HEK293 (cell line): ENCODE measurements at regions not wholly inside any gene's neighbourhood (a gene's known extent, or its start where the extent isn't known, plus 50 kb on each side); places are given as distances from the start of the nearest gene placed in this dataset.

Experiments used
- CTCF ChIP-seq: fragments of 450-650 bp; formaldehyde crosslinking; IDR thresholded peaks from 2 replicates; pipeline ENCODE4 v1.5.1; 2016; ENCODE audit warnings: missing biosample characterization, missing genetic modification characterization
- GLI2 ChIP-seq: fragments of 450-650 bp; formaldehyde crosslinking; IDR thresholded peaks from 2 replicates; pipeline ENCODE4; 2017; ENCODE audit warnings: missing biosample characterization, missing genetic modification characterization, low read depth, borderline replicate concordance
- PBX3 ChIP-seq: sonication (generic); formaldehyde crosslinking; IDR thresholded peaks from 2 replicates; pipeline ENCODE4 v1.8.1; 2022; ENCODE audit warnings: mild to moderate bottlenecking, moderate library complexity, missing genetic modification reagents
- ZFP41 ChIP-seq: fragments of 450-650 bp; formaldehyde crosslinking; IDR thresholded peaks from 2 replicates; pipeline ENCODE4 v1.5.1; 2016; ENCODE audit warnings: missing biosample characterization, missing genetic modification characterization, borderline replicate concordance
- ZNF146 ChIP-seq: fragments of 450-650 bp; formaldehyde crosslinking; IDR thresholded peaks from 2 replicates; pipeline ENCODE4 v1.5.1; 2016; ENCODE audit warnings: missing biosample characterization, missing genetic modification characterization

DNA sequence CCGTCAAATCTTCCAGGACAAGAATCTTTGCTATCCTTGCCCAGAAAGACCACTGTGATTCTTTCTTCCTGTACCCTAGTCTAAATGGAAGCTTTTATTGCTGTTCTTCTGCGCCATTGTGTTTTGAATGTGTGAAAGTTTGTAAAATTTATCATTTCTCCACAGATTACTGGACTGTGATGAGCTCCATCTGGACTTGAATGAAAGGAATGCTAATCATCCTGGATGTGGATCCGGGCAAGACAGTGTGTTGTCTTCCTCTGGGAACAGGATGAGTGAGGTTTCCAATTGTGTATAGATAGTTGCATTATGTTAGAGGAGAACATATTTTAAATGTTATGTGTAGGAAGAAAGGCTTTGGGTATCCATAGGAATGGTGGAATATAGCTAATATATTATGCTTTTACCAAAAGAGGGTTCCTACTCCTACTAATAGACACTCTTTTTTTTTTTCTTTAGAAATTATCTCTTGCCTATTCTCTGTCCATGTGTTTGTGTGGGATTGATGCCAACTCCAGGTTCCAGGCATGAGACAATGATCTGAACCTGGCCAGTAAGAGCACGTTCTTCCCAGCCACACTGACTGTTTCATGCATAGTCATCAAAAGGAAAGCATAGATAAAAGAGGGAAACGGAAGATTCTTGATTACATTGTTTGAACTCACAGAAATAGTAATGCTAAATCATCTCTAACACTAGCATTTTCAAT is 803.6 kb upstream of the ADGRL3 start:
- TF ChIP-seq GLI2 (tag by site-specific recombination) (no peak), CTCF (tag by site-specific recombination) (no peak), PBX3 (no peak), ZNF146 (tag by site-specific recombination) (no peak), ZFP41 (tag by site-specific recombination) (no peak)
